ENCODE measurements at regions not wholly inside any gene's neighbourhood (a gene's known extent, or its start where the extent isn't known, plus 50 kb on each side); places are given as distances from the start of the nearest gene placed in this dataset.
"Not testable (repeated sequence)": the region's sequence is repeated elsewhere in the genome, so short reads cannot be mapped to it uniquely, and the experiment has no call there.

DNA sequence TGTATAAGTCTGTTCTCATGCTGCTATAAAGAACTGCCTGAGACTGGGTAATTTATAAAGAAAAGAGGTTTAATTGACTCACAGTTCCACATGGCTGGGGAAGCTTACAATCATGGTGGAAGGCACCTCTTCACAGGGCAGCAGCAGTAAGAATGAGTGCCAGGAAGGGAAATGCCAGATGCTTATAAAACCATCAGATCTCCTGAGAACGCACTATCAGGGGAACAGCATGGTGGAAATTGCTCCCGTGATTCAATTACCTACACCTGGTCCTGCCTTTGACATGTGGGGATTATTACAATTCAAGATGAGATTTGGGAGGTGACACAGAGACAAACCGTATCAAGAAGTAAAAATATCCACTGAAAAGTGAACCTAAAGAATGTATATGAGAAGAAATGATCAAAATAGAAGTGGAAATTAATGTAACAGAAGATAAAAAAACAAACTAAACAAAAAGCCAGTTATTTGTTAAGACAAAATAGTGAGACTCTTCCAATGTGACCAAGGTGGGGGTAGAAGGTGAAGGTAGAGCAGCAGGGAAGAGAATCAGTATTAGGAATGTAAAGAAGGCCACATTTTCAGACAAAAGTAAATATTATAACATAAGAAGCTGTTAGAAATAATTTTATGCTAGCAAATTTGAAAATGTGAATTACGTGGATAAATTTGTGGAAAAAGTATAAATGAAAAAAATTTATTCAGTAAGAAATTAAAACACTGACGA lies 372.9 kb downstream of the NKX6-1 start:
- FAIRE-seq = no peak
- TF ChIP-seq, protein P1, sequence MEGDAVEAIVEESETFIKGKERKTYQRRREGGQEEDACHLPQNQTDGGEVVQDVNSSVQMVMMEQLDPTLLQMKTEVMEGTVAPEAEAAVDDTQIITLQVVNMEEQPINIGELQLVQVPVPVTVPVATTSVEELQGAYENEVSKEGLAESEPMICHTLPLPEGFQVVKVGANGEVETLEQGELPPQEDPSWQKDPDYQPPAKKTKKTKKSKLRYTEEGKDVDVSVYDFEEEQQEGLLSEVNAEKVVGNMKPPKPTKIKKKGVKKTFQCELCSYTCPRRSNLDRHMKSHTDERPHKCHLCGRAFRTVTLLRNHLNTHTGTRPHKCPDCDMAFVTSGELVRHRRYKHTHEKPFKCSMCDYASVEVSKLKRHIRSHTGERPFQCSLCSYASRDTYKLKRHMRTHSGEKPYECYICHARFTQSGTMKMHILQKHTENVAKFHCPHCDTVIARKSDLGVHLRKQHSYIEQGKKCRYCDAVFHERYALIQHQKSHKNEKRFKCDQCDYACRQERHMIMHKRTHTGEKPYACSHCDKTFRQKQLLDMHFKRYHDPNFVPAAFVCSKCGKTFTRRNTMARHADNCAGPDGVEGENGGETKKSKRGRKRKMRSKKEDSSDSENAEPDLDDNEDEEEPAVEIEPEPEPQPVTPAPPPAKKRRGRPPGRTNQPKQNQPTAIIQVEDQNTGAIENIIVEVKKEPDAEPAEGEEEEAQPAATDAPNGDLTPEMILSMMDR (IDR thresholded peaks at IDR 0.05; ENCODE audit: insufficient read depth, missing control alignments) = no peak

DNA sequence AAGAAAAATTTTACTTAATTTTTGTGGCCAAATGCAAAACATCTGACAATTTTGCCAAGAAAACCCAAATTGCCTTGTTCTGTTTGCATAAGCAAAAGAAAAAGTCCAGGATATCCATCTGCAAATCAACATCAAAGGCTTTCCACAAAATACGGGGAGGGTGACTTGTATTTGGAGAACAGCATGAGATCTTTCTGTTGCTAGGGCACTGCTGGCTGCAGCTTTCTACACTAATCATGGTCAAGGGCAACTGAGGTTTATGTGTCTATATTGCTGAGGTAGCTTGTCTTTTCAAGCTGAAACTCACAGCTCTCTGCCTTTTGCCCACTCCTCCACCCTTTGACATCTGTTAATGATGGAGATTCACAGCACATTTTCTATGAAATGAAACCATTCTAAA lies 389.1 kb downstream of the NKX6-1 start:
- no peak for FAIRE-seq
- DNase-seq (ENCODE audit: insufficient read length, low spot score) = no peak
- TF ChIP-seq, protein P1 (IDR thresholded peaks at IDR 0.05; ENCODE audit: insufficient read depth, missing control alignments) = no peak

More for the DNA sequence above, 372.9 kb downstream of the NKX6-1 start:
- no peak for DNase-seq (ENCODE audit: insufficient read length, low spot score)

DNA sequence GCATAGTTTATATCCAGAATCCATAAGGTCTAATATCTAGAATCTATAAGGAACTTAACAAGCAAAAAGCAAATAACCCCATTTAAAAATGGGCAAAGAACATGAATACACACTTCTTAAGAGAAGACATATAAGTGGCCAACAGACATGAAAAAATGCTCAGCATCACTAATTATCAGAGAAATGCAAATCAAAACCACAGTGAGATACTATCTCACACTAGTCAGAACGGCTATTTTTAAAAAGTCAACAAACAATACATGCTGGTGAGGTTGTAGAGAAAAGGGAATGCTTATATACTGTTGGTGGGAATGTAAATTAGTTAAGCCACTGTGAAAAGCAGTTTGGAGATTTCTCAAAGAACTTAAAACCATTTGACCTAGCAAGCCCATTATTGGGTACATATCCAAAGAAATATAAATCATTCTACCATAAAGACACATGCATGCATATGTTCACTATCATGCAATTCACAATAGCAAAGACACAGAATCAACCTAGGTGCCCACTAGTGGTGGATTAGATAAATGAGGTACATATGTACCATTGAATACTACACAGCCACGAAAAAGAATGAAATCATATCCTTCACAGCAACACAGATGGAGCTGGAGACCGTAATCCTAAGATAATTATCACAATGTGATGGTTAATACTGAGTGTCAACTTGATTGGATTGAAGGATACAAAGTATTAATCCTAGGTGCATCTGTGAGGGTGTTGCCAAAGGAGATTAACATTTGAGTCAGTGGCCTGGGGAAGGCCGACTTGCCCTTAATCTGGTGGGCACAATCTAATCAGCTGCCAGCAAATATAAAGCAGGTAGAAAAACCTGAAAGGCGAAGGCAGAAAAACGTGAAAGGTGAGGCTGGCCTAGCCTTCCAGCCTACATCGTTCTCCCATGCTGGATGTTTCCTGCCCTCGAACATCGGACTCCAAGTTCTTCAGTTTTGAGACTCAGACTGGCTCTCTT lies 397.2 kb downstream of the NKX6-1 start:
- FAIRE-seq = peak; percentile 97
- DNase-seq (ENCODE audit: insufficient read length, low spot score) = not testable (repeated sequence)

DNA sequence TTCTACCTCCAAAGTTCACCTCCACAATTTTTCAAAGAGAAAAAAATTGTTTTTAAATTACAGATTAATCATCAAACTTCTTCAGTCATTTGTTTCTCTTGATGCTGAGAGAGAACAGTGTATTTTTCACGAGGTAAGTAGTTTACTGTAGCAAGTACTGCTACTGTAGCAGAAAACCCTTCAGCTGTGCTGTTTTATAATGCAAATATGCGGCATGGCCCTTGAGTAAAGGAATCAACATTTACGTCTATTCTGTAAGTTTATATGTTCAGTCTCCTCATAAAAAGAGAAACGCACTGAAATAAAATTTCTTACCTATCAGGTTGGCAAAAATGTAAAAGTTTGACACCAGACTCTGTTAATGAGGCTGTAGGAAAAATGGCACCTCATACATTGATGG lies 399.0 kb downstream of the NKX6-1 start:
- TF ChIP-seq, protein P1 (IDR thresholded peaks at IDR 0.05; ENCODE audit: insufficient read depth, missing control alignments) = no peak
- DNase-seq (ENCODE audit: insufficient read length, low spot score) = no peak
- FAIRE-seq = no peak

DNA sequence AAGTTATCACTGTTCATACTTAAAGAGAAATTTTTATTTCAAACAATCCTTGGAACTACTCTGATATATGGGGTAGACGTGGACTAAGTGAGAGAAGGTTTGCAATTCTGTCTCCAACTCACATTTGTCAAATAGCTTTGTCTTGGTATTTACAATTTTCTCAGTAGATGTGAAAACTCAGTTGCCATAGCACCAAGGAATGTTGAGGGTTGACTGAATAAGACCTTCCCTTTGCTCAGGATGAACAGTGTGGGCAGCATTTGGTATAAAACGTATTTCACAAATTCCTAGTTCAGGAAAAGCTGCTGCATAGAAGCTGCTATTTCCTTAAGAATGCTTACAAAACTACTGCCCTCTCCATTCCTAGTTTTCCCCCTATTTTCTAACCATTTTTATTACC lies 399.5 kb downstream of the NKX6-1 start:
- DNase-seq (ENCODE audit: insufficient read length, low spot score) (no peak), FAIRE-seq (no peak)
- TF ChIP-seq, protein P1 (IDR thresholded peaks at IDR 0.05; ENCODE audit: insufficient read depth, missing control alignments) = no peak

DNA sequence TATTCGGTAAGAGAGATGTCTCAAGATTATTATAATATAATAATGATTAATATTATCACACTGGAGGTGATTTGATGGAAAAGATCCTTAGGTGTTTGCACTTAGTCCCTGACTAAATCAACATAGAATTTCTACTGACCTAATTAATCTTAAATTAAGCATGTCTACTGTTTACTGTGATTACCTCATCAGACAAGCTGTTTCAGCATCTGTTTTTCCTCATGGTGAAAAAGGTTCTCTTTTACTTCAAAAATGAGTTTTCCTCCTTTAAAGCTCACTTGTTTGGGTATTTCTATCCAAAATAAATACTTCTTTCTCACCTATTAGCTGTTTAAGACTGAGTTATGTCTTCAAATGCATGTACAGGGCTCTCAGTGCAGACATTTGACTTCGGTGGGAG lies 407.8 kb downstream of the NKX6-1 start:
- TF ChIP-seq, protein P1 (IDR thresholded peaks at IDR 0.05; ENCODE audit: insufficient read depth, missing control alignments) = no peak
- DNase-seq (ENCODE audit: insufficient read length, low spot score) (no peak), FAIRE-seq (peak; percentile 58)

DNA sequence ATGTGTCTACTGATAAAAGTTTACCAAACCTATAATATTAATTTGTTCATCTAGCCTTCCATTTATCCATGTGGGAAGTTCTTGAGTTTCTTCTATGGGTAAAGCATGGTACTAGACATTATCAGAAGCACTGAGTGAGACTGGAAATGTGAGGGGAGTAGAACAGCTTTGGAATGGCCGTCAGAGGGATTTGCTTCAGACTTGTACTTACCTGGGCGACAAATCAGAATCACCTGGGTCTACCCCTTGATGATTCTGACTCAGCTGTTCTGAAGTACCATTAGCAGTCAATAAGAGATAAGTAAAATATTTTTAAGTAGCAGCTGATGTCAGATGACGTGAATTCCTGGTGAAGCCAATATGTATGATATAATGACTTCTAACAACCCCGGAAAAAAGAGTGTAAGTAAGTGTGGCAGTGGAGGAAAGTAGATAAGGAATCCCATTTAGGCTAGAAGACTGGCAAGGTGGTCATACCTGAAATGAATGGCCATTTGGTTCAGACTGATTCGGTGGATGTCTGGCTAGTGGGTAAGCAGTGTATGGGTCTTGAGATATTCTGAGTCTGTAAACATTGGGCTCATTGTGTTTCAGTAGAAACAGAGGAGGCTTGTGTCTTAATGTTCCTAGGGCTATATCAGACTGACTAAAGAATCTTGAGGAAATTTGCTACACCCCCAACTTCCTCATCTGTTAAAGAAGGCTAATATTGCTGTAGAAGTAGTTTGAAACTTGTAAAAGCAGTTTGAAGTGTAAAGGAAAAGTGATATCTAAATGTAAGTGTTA lies 409.2 kb downstream of the NKX6-1 start:
- FAIRE-seq = no peak
- DNase-seq (ENCODE audit: insufficient read length, low spot score) = no peak
- TF ChIP-seq, protein P1 (IDR thresholded peaks at IDR 0.05; ENCODE audit: insufficient read depth, missing control alignments) = no peak
